ENCODE measurements at regions not wholly inside any gene's neighbourhood (a gene's known extent, or its start where the extent isn't known, plus 50 kb on each side); places are given as distances from the start of the nearest gene placed in this dataset.
"Not testable (repeated sequence)": the region's sequence is repeated elsewhere in the genome, so short reads cannot be mapped to it uniquely, and the experiment has no call there.

GRCh38 chr3:137172728-137173127 is 214.9 kb downstream of the IL20RB start:
- Mint-ChIP-seq H3K4me1 (peaks cover 4% of the 10 kb centered on the region), H3K9me3 (peaks cover 17% of the 10 kb centered on the region), H3K36me3 (ENCODE audit: low read depth) (no peaks in the 10 kb centered on the region), H3K4me3 (no peak overlapping the region), H3K27me3 (ENCODE audit: low read depth, poor library complexity) (no peaks in the 10 kb centered on the region), H3K27ac (no peak overlapping the region)
- TF ChIP-seq, protein P1, sequence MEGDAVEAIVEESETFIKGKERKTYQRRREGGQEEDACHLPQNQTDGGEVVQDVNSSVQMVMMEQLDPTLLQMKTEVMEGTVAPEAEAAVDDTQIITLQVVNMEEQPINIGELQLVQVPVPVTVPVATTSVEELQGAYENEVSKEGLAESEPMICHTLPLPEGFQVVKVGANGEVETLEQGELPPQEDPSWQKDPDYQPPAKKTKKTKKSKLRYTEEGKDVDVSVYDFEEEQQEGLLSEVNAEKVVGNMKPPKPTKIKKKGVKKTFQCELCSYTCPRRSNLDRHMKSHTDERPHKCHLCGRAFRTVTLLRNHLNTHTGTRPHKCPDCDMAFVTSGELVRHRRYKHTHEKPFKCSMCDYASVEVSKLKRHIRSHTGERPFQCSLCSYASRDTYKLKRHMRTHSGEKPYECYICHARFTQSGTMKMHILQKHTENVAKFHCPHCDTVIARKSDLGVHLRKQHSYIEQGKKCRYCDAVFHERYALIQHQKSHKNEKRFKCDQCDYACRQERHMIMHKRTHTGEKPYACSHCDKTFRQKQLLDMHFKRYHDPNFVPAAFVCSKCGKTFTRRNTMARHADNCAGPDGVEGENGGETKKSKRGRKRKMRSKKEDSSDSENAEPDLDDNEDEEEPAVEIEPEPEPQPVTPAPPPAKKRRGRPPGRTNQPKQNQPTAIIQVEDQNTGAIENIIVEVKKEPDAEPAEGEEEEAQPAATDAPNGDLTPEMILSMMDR (IDR thresholded peaks at IDR 0.05) = no peak
- no peak for DNase-seq

GRCh38 chr3:137174514-137174913 is 216.7 kb downstream of the IL20RB start:
- Mint-ChIP-seq H3K9me3 (peaks cover 23% of the 10 kb centered on the region), H3K4me3 (no peak overlapping the region), H3K27me3 (ENCODE audit: low read depth, poor library complexity) (no peaks in the 10 kb centered on the region), H3K27ac (no peak overlapping the region), H3K36me3 (ENCODE audit: low read depth) (no peaks in the 10 kb centered on the region), H3K4me1 (peaks cover 4% of the 10 kb centered on the region)
- TF ChIP-seq, protein P1 (IDR thresholded peaks at IDR 0.05) = no peak
- DNase-seq = no peak

GRCh38 chr3:137180220-137180619 is 222.4 kb downstream of the IL20RB start:
- H3K27ac Mint-ChIP-seq = no peak overlapping the region
- TF ChIP-seq, protein P1 (IDR thresholded peaks at IDR 0.05) = no peak
- no peak overlapping the region for H3K4me3 Mint-ChIP-seq
- peaks cover 6% of the 10 kb centered on the region for H3K27me3 Mint-ChIP-seq (ENCODE audit: low read depth, poor library complexity)
- DNase-seq = no peak
- H3K9me3 Mint-ChIP-seq = peaks cover 59% of the 10 kb centered on the region
- no peaks in the 10 kb centered on the region for H3K4me1 Mint-ChIP-seq
- H3K36me3 Mint-ChIP-seq (ENCODE audit: low read depth) = peaks cover 5% of the 10 kb centered on the region

GRCh38 chr3:137191133-137191923 is 233.5 kb downstream of the IL20RB start:
- peaks cover 10% of the 10 kb centered on the region for H3K27me3 Mint-ChIP-seq (ENCODE audit: low read depth, poor library complexity)
- H3K9me3 Mint-ChIP-seq = no peaks in the 10 kb centered on the region
- TF ChIP-seq, protein P1 (IDR thresholded peaks at IDR 0.05) = no peak
- DNase-seq = no peak
- H3K27ac Mint-ChIP-seq = no peak overlapping the region
- peaks cover 5% of the 10 kb centered on the region for H3K4me1 Mint-ChIP-seq
- H3K4me3 Mint-ChIP-seq = no peak overlapping the region
- H3K36me3 Mint-ChIP-seq (ENCODE audit: low read depth) = no peaks in the 10 kb centered on the region

- TF ChIP-seq, protein P1 (IDR thresholded peaks at IDR 0.05) = no peak
- H3K4me3 Mint-ChIP-seq = no peak overlapping the region
- no peaks in the 10 kb centered on the region for H3K36me3 Mint-ChIP-seq (ENCODE audit: low read depth)
- H3K4me1 Mint-ChIP-seq = peaks cover 5% of the 10 kb centered on the region
- no peak overlapping the region for H3K27ac Mint-ChIP-seq
- H3K9me3 Mint-ChIP-seq = peaks cover 1% of the 10 kb centered on the region
- H3K27me3 Mint-ChIP-seq (ENCODE audit: low read depth, poor library complexity) = peaks cover 6% of the 10 kb centered on the region
- DNase-seq = no peak
These were observed 234.2 kb downstream of the IL20RB start for GRCh38 chr3:137191951-137192350.

- Mint-ChIP-seq H3K36me3 (ENCODE audit: low read depth) (peaks cover 2% of the 10 kb centered on the region), H3K9me3 (peaks cover 9% of the 10 kb centered on the region), H3K27me3 (ENCODE audit: low read depth, poor library complexity) (peaks cover 3% of the 10 kb centered on the region), H3K27ac (no peak overlapping the region), H3K4me3 (no peak overlapping the region), H3K4me1 (peaks cover 5% of the 10 kb centered on the region)
- TF ChIP-seq, protein P1 (IDR thresholded peaks at IDR 0.05) = no peak
- DNase-seq = no peak
These were observed 236.5 kb downstream of the IL20RB start for GRCh38 chr3:137194301-137194700.

DNA sequence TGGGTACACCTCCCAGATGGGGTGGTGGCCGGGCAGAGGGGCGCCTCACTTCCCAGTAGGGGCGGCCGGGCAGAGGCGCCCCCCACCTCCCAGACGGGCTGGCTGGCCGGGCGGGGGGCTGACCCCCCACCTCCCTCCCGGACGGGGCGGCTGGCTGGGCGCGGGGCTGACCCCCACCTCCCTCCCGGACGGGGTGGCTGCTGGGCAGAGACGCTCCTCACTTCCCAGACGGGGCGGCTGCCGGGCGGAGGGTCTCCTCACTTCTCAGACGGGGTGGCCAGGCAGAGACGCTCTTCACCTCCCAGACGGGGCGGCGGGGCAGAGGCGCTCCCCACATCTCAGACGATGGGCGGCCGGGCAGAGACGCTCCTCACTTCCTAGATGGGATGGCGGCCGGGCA is 240.6 kb downstream of the IL20RB start:
- not testable (repeated sequence) for H3K27me3 Mint-ChIP-seq (ENCODE audit: low read depth, poor library complexity); H3K27ac Mint-ChIP-seq; DNase-seq; H3K4me1 Mint-ChIP-seq; H3K4me3 Mint-ChIP-seq; H3K36me3 Mint-ChIP-seq (ENCODE audit: low read depth)
- peaks cover 18% of the 10 kb centered on the region for H3K9me3 Mint-ChIP-seq
